Activated naive CD8-positive, alpha-beta T cell (primary cell): ENCODE measurements at regions not wholly inside any gene's neighbourhood (a gene's known extent, or its start where the extent isn't known, plus 50 kb on each side); places are given as distances from the start of the nearest gene placed in this dataset.

Source experiments
- H3K27ac Mint-ChIP-seq: one replicate; pipeline ENCODE4 v1.8.0; 2021; ENCODE audit warnings: mixed read lengths
- H3K27me3 Mint-ChIP-seq: one replicate; pipeline ENCODE4 v1.8.0; 2021; ENCODE audit warnings: mixed read lengths
- H3K36me3 Mint-ChIP-seq: one replicate; pipeline ENCODE4 v1.8.0; 2021; ENCODE audit warnings: mixed read lengths
- H3K4me1 Mint-ChIP-seq: one replicate; pipeline ENCODE4 v1.8.0; 2021; ENCODE audit warnings: low read depth, mixed read lengths
- H3K4me3 Mint-ChIP-seq: one replicate; pipeline ENCODE4 v1.8.0; 2021; ENCODE audit warnings: mild to moderate bottlenecking, mixed read lengths
- H3K9me3 Mint-ChIP-seq: one replicate; pipeline ENCODE4 v1.8.0; 2021; ENCODE audit warnings: low read depth, mixed read lengths

DNA sequence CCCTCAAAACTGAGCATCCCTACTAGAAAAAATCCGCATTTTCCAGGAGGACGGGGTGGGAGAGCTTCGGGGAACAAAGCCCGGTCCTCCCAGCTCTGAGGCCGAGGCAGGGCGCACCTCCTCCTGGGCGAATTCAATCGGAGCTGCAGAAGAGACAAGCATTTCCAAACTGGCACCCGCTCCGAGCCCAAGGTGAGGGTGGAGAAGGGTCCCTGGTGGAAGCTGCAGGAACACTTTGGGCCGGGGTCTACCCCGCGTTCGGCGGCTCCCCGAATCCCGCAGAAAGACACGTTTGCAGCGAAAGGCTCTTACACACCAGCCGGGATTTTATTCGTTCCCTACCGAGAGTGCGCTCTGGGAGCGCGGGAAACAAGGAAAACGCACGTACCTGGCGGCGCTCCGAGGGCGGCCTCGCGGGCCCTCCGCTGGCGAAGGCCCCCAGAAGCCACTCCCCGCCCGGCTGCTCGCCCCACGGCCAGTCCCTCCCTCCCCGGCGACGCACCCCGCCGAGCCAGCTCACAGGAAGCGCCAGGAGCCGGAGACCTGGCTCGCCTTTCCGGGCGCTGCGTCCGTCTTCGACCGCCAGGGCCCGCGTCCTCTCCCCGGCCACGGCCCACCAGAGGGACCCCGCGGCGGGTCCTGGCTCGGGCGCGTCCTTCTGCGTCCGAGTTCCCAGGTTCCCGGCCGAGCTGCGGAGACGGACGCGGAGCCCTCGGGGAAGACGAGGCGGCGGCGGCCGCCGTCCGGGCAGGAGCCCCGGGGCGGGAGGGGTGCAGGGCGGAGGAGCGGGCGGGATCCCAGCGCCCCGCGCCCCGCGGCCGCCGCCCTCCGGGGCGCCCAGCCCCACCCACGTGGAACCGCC, 49.8 kb upstream of the BAHCC1 start:
- Mint-ChIP-seq H3K27me3 (peaks cover 12% of the 10 kb centered on the region), H3K36me3 (no peaks in the 10 kb centered on the region), H3K4me3 (peak overlapping the region; percentile 62), H3K9me3 (no peaks in the 10 kb centered on the region), H3K4me1 (peaks cover 20% of the 10 kb centered on the region), H3K27ac (no peak overlapping the region)
